ENCODE measurements at regions not wholly inside any gene's neighbourhood (a gene's known extent, or its start where the extent isn't known, plus 50 kb on each side); places are given as distances from the start of the nearest gene placed in this dataset.
"Not testable (repeated sequence)": the region's sequence is repeated elsewhere in the genome, so short reads cannot be mapped to it uniquely, and the experiment has no call there.

DNA sequence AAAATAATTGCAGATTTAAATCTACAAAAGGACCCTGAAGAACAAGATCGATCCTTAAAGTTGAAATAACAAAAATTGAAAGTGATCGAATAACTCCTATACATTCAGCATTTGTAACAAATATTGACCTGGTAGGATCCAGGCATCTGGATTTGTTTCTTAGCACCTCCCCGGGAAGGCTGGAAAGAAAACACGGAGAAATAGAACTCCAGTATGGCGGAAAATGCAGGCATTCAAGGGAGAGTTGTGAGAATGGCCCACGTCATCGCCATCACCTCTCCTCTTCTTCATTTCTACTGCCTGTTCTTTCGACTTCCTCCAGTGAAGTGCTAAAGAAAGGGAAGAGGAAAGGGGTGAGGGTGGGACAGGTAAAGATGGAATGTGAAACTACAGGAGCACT is 242.3 kb upstream of the TFAP2D start:
- Mint-ChIP-seq H3K9me3 (peaks cover 0 to 43% (median 18%) of the 10 kb centered on the region in 6 donors), H3K4me1 (no peaks in the 10 kb centered on the region), H3K27ac (no peak overlapping the region), H3K4me3 (no peak overlapping the region), H3K36me3 (no peaks in the 10 kb centered on the region), H3K27me3 (ENCODE audit: low read depth in 3 of 3) (peaks cover 0 to 3% (median 0%) of the 10 kb centered on the region in 3 donors)
- no peak for DNase-seq

DNA sequence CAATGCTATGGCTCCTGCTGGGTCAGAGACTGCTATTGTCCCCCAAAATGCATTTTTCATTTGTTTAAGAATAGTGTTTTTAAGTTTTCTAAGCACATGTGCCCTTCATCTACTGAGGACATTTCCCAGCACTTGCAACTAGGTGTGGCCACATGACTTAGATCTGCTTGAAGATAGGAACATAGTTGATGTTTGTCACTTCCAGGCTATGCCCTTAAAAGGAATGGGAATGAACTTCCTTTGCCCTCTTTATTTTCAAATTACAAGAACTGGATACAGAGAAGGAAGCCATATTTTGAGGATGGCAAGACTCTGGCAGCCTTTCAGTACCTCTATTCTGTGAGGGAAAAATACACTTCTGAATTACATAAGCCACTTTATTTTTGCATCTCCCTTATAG is 203.0 kb upstream of the TFAP2D start:
- H3K4me1 Mint-ChIP-seq = no peaks in the 10 kb centered on the region
- no peaks in the 10 kb centered on the region for H3K36me3 Mint-ChIP-seq
- no peak overlapping the region for H3K4me3 Mint-ChIP-seq
- peaks cover 5 to 32% (median 16%) of the 10 kb centered on the region in 6 donors for H3K9me3 Mint-ChIP-seq
- peaks cover 0 to 1% (median 0%) of the 10 kb centered on the region in 3 donors for H3K27me3 Mint-ChIP-seq (ENCODE audit: low read depth in 3 of 3)
- no peak overlapping the region for H3K27ac Mint-ChIP-seq
- no peak for DNase-seq

DNA sequence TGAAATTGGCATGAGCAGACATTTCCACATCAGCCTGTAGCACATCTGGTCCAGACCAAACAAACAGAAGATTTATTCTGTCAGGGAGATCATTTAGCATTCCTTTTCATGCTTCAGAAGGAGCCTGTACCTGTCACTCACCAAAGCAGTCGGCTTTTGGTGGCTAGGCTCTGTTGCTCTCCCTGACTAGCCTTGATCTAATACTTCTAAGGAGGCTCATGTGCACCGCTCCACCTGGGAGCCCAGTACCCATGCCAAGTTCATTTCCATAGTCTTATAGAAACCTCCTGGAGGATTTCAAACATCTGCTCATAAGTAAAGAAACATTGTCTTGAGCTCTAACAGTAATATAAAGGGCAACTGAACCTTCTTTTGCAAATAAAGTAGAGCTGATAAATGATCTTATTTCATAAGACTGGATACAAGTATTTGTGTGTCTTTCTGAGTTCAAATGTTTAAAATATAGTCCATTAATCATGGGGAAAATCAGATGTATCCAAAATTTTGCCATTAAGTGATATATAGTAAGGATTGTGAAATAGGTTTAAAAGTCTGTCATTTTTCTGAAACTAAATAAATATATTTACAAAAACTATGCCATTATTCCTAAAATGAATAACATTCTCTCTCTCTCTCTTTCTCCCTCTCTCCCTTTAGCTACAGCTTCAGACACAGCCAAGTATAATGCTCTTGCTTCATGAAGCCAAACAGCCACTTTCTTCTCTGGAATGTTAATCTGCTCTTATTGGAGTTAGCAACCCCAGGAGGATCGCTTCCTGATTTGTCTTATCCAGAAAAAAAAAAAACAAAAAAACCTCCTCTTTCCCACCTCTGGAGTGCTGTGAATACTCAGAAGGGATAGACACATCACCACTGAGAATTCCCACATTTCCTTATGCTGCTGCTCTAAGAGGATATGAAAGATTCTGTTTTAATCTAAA is 192.7 kb upstream of the TFAP2D start:
- Mint-ChIP-seq H3K27ac (no peak overlapping the region), H3K4me3 (no peak overlapping the region), H3K27me3 (ENCODE audit: low read depth in 3 of 3) (peaks cover 0 to 3% (median 0%) of the 10 kb centered on the region in 3 donors), H3K4me1 (no peaks in the 10 kb centered on the region), H3K9me3 (peaks cover 1 to 12% (median 5%) of the 10 kb centered on the region in 6 donors), H3K36me3 (no peaks in the 10 kb centered on the region)
- DNase-seq = no peak

DNA sequence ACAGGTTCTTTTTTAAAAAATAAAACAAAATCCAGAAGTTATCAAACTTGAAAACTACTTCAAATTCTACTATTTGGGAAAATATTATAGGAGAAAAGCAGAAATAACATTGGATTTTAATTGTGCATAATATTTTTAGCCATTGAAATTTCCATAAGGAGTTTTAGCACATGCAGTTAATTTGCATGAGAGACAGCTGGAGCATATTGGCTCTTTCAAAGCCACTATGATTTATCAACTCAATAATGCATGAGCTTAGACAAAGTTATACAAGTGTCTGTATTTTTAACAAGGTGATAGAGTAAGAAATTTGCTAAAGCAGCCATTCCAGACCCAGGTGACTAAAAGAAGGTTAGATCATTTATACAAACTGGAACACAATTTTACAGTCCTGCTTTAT is 189.0 kb upstream of the TFAP2D start:
- Mint-ChIP-seq H3K27me3 (ENCODE audit: low read depth in 3 of 3) (peaks cover 0 to 2% (median 0%) of the 10 kb centered on the region in 3 donors), H3K4me3 (no peak overlapping the region), H3K4me1 (no peaks in the 10 kb centered on the region), H3K9me3 (peaks cover under 1 to 23% (median 10%) of the 10 kb centered on the region in 6 donors), H3K27ac (no peak overlapping the region), H3K36me3 (peaks cover 0 to 3% (median 0%) of the 10 kb centered on the region in 3 donors)
- no peak for DNase-seq

DNA sequence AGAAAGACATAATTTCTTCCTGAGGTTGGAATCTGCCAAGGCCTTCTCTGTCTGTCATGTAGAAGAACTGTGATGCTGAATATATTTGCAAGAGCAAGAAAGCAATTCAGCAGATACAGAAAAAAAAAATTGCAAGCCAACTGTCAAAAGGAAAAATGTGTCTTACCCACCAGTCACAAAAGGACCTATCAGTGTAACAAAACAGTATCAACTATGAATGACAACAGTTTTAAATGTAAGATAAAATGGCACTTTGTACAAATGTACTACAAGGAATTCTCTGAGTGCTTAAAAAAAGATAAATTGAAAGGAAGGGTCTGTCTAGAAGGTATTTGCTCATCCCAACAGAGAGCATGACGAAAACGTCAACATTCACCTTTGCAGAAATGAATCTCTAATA is 185.3 kb upstream of the TFAP2D start:
- Mint-ChIP-seq H3K4me1 (no peaks in the 10 kb centered on the region), H3K9me3 (peaks cover 0 to 29% (median 12%) of the 10 kb centered on the region in 6 donors), H3K36me3 (peaks cover 0 to 6% (median 0%) of the 10 kb centered on the region in 3 donors), H3K4me3 (no peak overlapping the region), H3K27me3 (ENCODE audit: low read depth in 3 of 3) (no peaks in the 10 kb centered on the region), H3K27ac (no peak overlapping the region)
- DNase-seq = no peak

DNA sequence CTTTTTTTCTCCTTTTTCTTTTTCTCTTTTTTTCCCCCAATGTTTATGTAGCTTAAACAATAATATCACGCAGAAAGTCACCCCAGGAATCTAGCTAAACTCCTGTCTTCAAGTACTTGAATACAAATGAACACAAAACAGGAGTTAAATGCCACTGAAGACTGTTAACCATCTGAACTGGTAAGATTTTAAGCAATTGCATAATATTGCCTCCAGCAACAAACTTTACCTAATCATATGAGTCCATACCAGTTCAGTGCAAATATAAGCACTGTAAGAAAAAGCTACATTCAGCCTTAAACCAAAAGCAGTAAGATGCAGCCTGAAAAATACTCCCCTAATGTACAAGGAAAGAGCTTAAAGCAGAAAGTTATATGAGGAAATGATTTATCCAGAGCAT is 173.9 kb upstream of the TFAP2D start:
- Mint-ChIP-seq H3K27ac (no peak overlapping the region), H3K9me3 (peaks cover 3 to 29% (median 13%) of the 10 kb centered on the region in 6 donors), H3K4me3 (no peak overlapping the region), H3K4me1 (no peaks in the 10 kb centered on the region), H3K36me3 (no peaks in the 10 kb centered on the region), H3K27me3 (ENCODE audit: low read depth in 3 of 3) (no peaks in the 10 kb centered on the region)
- DNase-seq = no peak

DNA sequence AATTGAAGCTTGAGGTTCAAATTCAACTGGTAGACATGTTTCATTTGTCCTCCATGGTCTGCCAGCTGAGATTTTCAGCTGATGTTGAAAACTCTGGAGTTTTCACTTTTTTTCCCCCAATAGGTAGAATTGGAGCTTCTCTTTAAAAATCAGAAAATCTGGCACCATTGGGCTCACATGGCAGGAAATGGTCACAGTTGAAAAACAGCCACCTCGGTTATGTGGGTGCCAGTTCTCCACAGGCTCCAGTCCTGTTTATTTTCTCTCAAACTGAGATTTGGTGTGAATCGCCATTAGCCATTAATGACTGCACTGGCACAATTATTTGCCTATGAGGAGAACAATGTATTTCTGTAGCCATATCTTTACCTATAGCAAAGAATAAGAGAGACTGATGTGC is 171.4 kb upstream of the TFAP2D start:
- H3K4me1 Mint-ChIP-seq = no peaks in the 10 kb centered on the region
- no peaks in the 10 kb centered on the region for H3K27me3 Mint-ChIP-seq (ENCODE audit: low read depth in 3 of 3)
- H3K9me3 Mint-ChIP-seq = peaks cover 2 to 30% (median 18%) of the 10 kb centered on the region in 6 donors
- H3K4me3 Mint-ChIP-seq = no peak overlapping the region
- H3K27ac Mint-ChIP-seq = no peak overlapping the region
- no peak for DNase-seq
- H3K36me3 Mint-ChIP-seq = no peaks in the 10 kb centered on the region

DNA sequence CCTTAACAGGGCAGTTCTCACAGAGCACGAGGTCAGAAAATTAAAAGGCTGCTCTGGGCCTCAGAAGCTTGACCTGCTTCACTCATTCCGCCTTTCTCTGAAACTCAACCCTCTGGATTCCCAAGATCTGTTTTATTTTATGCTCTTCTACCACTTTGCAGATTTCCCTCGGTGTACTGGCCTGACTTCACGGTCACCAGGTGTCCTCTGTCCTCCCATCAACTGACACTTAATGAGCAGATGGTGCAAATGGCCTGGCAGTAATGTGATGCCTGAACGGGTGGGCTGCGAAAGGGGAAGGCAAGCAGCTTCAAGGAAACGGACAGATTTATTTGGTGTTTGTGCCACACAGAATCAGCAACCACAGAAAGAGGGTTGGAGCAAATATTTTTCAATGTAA is 169.7 kb upstream of the TFAP2D start:
- peaks cover 2 to 34% (median 22%) of the 10 kb centered on the region in 6 donors for H3K9me3 Mint-ChIP-seq
- no peak overlapping the region for H3K4me3 Mint-ChIP-seq
- H3K4me1 Mint-ChIP-seq = no peaks in the 10 kb centered on the region
- no peak for DNase-seq
- H3K27ac Mint-ChIP-seq = no peak overlapping the region
- H3K27me3 Mint-ChIP-seq (ENCODE audit: low read depth in 3 of 3) = no peaks in the 10 kb centered on the region
- H3K36me3 Mint-ChIP-seq = no peaks in the 10 kb centered on the region

DNA sequence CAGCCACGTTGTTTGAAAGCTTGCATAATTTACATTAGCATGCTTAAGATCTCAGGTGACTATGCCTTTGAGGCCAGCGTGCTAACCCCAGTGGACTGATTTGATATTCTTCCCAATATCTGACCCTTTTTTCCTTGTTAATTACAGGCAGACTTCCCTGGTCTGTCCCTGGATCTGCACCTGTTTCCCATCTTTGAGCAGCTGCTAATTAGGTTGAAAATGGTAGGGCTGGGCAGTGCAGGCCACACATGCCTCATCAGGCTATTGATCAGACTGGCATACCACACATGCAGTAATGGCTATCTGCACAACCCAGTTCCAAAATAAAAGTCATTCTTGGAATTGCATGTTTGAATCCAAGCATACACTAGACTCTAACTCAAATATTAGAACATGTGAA is 164.3 kb upstream of the TFAP2D start:
- no peak overlapping the region for H3K27ac Mint-ChIP-seq
- DNase-seq = no peak
- peaks cover 2 to 56% (median 18%) of the 10 kb centered on the region in 6 donors for H3K9me3 Mint-ChIP-seq
- no peak overlapping the region for H3K4me3 Mint-ChIP-seq
- H3K36me3 Mint-ChIP-seq = no peaks in the 10 kb centered on the region
- no peaks in the 10 kb centered on the region for H3K4me1 Mint-ChIP-seq
- H3K27me3 Mint-ChIP-seq (ENCODE audit: low read depth in 3 of 3) = no peaks in the 10 kb centered on the region

DNA sequence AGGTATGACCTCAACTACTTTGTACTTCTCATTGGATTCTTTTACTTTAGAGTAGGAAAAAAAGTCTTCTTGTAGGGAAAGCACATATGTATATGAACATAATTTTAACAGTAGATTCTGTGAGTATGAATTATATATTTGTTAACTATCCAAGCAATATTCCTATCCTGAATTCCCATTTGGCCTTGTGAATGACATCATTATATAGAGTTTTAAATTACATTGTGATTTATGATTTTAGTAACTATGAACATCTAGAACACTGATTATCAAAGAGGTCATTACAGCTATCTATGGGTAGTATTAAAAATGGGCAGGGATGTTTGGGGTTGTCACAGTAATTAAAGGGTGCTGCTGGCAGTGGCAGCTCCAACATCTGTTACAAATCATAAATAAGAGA is 163.9 kb upstream of the TFAP2D start:
- H3K4me1 Mint-ChIP-seq = no peaks in the 10 kb centered on the region
- DNase-seq = no peak
- no peaks in the 10 kb centered on the region for H3K36me3 Mint-ChIP-seq
- H3K4me3 Mint-ChIP-seq = no peak overlapping the region
- H3K27ac Mint-ChIP-seq = no peak overlapping the region
- no peaks in the 10 kb centered on the region for H3K27me3 Mint-ChIP-seq (ENCODE audit: low read depth in 3 of 3)
- H3K9me3 Mint-ChIP-seq = peaks cover 2 to 59% (median 20%) of the 10 kb centered on the region in 6 donors

DNA sequence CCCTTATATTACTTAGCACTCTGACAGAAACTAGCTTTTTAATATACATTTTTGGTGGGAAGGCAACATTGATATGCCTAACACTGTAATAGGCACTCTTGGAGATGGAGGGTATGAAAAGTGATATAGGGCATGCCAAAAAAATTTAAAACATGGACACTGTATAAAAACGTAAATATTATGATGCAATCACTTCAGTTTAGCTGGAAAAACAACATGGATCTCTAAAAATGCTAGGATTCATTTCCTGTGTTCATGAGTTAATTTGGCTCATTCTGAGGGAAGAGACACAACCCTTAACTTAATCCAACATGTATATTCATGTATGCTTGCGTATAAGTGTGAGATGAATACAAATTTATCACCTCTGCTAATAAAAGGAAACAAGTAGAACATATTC is 157.3 kb upstream of the TFAP2D start:
- Mint-ChIP-seq H3K4me1 (no peaks in the 10 kb centered on the region), H3K4me3 (no peak overlapping the region), H3K27ac (no peak overlapping the region), H3K27me3 (ENCODE audit: low read depth in 3 of 3) (peaks cover 0 to 1% (median 0%) of the 10 kb centered on the region in 3 donors), H3K36me3 (no peaks in the 10 kb centered on the region), H3K9me3 (peaks cover 6 to 56% (median 16%) of the 10 kb centered on the region in 6 donors)
- DNase-seq = no peak

DNA sequence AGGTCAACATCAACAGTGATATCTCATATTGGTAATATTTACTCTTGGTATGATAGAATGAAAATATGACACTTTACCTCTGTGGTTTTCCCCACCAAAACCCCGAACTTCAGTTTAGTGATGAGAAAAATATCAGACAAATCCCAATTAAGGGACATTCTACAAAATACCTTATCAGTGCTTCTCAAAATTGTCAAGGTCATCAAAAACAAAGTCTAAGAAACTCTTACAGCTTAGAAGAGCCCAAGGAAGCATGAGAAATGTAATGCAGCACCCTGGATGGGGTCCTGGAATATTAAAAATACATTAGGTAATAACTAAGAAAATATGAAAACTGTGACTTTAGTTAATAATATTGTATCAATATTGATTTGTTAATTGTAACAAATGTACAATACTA is 148.3 kb upstream of the TFAP2D start:
- no peak for DNase-seq
- Mint-ChIP-seq H3K27me3 (ENCODE audit: low read depth in 3 of 3) (no peaks in the 10 kb centered on the region), H3K27ac (no peak overlapping the region), H3K9me3 (peaks cover under 1 to 19% (median 7%) of the 10 kb centered on the region in 6 donors), H3K4me3 (no peak overlapping the region), H3K4me1 (no peaks in the 10 kb centered on the region), H3K36me3 (no peaks in the 10 kb centered on the region)

DNA sequence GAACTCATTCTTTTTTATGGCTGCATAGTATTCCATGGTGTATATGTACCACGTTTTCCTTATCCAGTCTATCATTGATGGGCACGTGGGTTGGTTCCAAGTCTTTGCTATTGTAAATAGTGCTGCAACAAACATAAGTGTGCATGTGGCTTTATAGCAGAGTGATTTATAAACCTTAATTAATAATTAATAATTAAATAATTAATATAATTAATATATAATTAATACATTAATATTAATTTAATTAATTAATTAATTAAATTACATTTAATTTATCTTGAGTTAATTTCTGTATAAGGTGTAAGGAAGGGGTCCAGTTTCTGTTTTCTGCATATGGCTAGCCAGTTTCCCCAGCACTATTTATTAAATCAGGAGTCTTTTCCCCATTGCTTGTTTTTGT is 142.1 kb upstream of the TFAP2D start:
- not testable (repeated sequence) for H3K27ac Mint-ChIP-seq; H3K4me3 Mint-ChIP-seq; H3K36me3 Mint-ChIP-seq; H3K27me3 Mint-ChIP-seq (ENCODE audit: low read depth in 3 of 3); H3K4me1 Mint-ChIP-seq; DNase-seq
- peaks cover 10 to 52% (median 20%) of the 10 kb centered on the region in 6 donors for H3K9me3 Mint-ChIP-seq

DNA sequence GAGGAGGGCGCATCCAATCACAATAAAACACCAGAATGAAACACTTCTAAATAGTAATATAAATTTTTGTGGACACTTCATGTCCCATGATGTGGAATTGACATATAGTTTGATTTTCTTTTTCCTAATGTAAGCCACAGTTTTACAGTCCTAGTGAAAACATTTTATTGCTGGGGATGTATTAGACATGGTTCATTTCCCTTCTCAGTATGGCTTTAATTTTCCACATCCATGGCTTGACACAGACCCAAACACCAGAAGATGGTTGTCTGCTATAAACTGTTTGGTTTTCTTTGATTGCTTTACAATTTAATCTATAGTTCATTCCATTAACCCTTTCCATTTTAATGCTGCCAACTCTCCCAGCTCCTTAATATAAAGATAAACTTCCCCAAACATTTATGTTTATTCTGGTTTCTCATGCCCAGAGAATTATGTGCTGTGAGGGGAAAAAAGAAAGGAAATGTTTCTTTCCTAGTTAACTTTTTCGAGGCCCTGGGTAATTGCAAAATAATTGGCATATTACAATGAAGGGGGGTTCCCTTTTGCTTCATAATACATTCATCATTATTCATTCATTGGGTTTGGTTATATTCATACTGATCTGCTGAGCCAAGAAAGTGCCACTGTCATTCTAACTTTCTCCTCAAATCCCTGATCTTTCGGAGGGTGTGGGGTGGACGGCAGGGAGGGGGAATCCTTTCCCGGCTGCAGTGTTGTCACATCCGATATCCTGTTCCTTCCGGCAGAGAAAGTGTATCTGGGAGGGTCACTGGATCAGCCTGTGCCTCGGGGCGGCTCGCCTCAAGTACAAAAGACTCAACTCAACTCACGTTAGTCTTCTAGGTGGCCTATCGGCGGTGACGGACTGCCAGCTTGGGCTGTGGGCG is 127.6 kb upstream of the TFAP2D start:
- H3K4me1 Mint-ChIP-seq = no peaks in the 10 kb centered on the region
- no peaks in the 10 kb centered on the region for H3K36me3 Mint-ChIP-seq
- H3K27ac Mint-ChIP-seq = no peak overlapping the region
- no peak for DNase-seq
- H3K9me3 Mint-ChIP-seq = peaks cover 0 to 11% (median 4%) of the 10 kb centered on the region in 6 donors
- H3K27me3 Mint-ChIP-seq (ENCODE audit: low read depth in 3 of 3) = no peaks in the 10 kb centered on the region
- no peak overlapping the region for H3K4me3 Mint-ChIP-seq

All from immature natural killer cell (primary cell).